ENCODE measurements at regions not wholly inside any gene's neighbourhood (a gene's known extent, or its start where the extent isn't known, plus 50 kb on each side); places are given as distances from the start of the nearest gene placed in this dataset.
A peak's percentile ranks its signal among the peaks of the same experiment; 100 is the strongest.

DNA sequence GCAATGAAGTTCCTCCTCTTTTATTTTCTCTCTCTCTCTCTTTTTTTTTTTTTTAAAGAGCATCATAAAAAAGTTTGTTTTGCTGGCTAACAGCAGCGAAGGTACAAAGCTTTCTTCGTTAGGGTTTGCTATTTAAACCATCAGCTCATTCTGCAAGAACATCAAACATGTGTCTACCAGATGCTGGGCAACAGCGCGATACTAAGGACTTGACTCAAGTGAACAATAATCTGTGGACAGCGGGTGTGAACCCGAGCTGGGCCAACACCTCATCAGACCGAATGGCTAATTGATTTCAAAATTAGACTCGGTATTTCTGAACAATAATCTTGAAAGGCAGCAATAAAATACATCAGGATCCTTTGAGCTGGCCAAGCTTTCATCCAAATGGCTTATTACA, 246.4 kb downstream of the FBXO8 start:
- TF ChIP-seq CTCF (conservative IDR thresholded peaks at IDR 0.05; ENCODE audit: control insufficient read depth, insufficient read depth, low read depth, low read length) = no peak
- DNase-seq (ENCODE audit: low read depth) = peak; percentile 63
- no peak overlapping the region for H3K4me3 ChIP-seq (ENCODE audit: control insufficient read depth, low read depth, low read length)

GRCh38 chr4:174036576-174036975, 246.9 kb downstream of the FBXO8 start:
- H3K4me3 ChIP-seq (ENCODE audit: control insufficient read depth, low read depth, low read length) = no peak overlapping the region
- no peak for TF ChIP-seq CTCF (conservative IDR thresholded peaks at IDR 0.05; ENCODE audit: control insufficient read depth, insufficient read depth, low read depth, low read length)
- DNase-seq (ENCODE audit: low read depth) = no peak

GRCh38 chr4:174036111-174036510, 247.4 kb downstream of the FBXO8 start:
- no peak for TF ChIP-seq CTCF (conservative IDR thresholded peaks at IDR 0.05; ENCODE audit: control insufficient read depth, insufficient read depth, low read depth, low read length)
- H3K4me3 ChIP-seq (ENCODE audit: control insufficient read depth, low read depth, low read length) = no peak overlapping the region
- peak; percentile 54 for DNase-seq (ENCODE audit: low read depth)

- TF ChIP-seq CTCF (conservative IDR thresholded peaks at IDR 0.05; ENCODE audit: control insufficient read depth, insufficient read depth, low read depth, low read length) = no peak
- DNase-seq (ENCODE audit: low read depth) = peak; percentile 37
Measured at GRCh38 chr4:174023641-174024040, 259.8 kb downstream of the FBXO8 start.

DNA sequence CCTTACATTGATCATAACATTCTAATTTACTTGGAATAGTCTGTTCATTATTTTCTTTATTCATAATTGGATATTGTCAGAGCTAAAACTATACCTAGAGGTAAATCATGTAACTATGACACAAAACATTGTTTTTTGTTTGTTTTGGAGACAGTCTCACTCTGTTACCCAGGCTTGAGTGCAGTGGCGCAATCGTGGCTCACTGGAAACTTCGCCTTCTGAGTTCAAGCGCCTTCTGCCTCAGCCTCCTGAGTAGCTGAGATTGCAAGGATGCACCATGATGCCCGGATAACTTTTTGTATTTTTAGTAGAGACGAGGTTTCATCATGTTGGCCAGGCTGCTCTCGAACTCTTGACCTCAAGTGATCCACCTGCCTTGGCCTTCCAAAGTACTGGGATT, 265.2 kb downstream of the FBXO8 start:
- no peak for DNase-seq (ENCODE audit: low read depth)
- H3K4me3 ChIP-seq (ENCODE audit: control insufficient read depth, low read depth, low read length) = no peak overlapping the region
- TF ChIP-seq CTCF (conservative IDR thresholded peaks at IDR 0.05; ENCODE audit: control insufficient read depth, insufficient read depth, low read depth, low read length) = no peak

More at GRCh38 chr4:174023641-174024040, 259.8 kb downstream of the FBXO8 start:
- no peak overlapping the region for H3K4me3 ChIP-seq (ENCODE audit: control insufficient read depth, low read depth, low read length)

DNA sequence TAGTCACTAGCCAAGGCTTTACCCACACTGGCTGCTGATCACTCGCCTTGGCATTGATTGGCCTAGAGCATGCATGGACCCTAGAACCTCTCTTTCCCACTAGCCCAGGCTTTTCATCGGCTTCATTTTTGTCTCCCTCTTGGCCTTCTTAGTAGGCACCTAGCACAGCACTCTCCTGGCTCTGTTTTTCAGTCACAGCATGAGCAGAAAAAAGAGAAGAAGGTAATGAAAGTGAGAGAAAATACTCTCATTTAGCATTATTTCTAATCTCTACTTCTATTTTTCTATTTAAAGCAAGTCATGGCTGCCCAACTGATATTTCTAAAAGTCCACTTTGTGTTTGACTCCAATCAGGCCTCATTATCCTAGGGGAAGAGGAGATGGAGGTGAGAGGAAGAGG, 267.2 kb downstream of the FBXO8 start:
- TF ChIP-seq CTCF (conservative IDR thresholded peaks at IDR 0.05; ENCODE audit: control insufficient read depth, insufficient read depth, low read depth, low read length) = no peak
- no peak overlapping the region for H3K4me3 ChIP-seq (ENCODE audit: control insufficient read depth, low read depth, low read length)

GRCh38 chr4:174012886-174013259, 270.6 kb downstream of the FBXO8 start:
- no peak for DNase-seq (ENCODE audit: low read depth)
- no peak overlapping the region for H3K4me3 ChIP-seq (ENCODE audit: control insufficient read depth, low read depth, low read length)
- no peak for TF ChIP-seq CTCF (conservative IDR thresholded peaks at IDR 0.05; ENCODE audit: control insufficient read depth, insufficient read depth, low read depth, low read length)

More for the DNA sequence above, 267.2 kb downstream of the FBXO8 start:
- no peak for DNase-seq (ENCODE audit: low read depth)
